ENCODE measurements at regions not wholly inside any gene's neighbourhood (a gene's known extent, or its start where the extent isn't known, plus 50 kb on each side); places are given as distances from the start of the nearest gene placed in this dataset.

DNA sequence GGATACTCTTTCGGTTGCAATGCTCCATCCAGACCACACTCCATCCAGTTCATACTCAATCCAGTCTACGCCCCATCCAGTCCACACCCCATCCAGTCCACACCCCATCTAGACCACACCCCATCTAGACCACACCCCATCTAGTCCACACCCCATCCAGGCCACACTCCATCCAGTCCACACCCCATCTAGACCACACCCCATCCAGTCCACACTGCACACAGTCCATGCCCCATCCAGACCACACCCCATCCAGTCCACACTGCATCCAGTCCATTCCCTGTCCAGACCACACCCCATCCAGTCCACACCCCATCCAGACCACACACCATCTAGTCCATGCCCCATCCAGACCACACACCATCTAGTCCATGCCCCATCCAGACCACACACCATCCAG lies 116.0 kb upstream of the RTL1 start:
- Histone ChIP-seq H3K9ac (ENCODE audit: insufficient read depth, low read depth, low read length) (no peak overlapping the region), H3K27me3 (ENCODE audit: control insufficient read depth in 1 of 2, insufficient read depth in 2 of 2, low read length in 2 of 2) (peaks cover 2 to 46% of the 10 kb centered on the region in 2 experiments; a peak in 3 of 5 replicates), H2AFZ (ENCODE audit: low read length) (no peak overlapping the region), H3K4me1 (ENCODE audit: insufficient read depth, low read length) (no peaks in the 10 kb centered on the region), H3K27ac (ENCODE audit: extremely low read length, insufficient read depth, low read length) (no peak overlapping the region), H4K20me1 (ENCODE audit: insufficient read depth, low read length) (0 out of 2 replicates have a peak, but pooled peaks cover 4% of the 10 kb centered on the region), H3K9me3 (ENCODE audit: low read length) (no peaks in the 10 kb centered on the region), H3K79me2 (ENCODE audit: insufficient read depth, low read length) (no peaks in the 10 kb centered on the region), H3K4me3 (replicated peaks in 1 of 3; ENCODE audit: insufficient read depth in 1 of 3, low read depth in 2 of 3, low read length in 3 of 3) (no peak overlapping the region), H3K36me3 (replicated peaks in 1 of 2; ENCODE audit: control insufficient read depth in 1 of 2, insufficient read depth in 2 of 2, low read length in 2 of 2) (no peaks in the 10 kb centered on the region), H3K4me2 (ENCODE audit: low read depth, low read length) (no peak overlapping the region)
- ChIA-PET CTCF (ENCODE audit: low intra/inter-chr PET ratio, low total read pairs) (no interaction called here), POLR2A (no interaction called here)
- in situ Hi-C loops (cut with HindIII; ENCODE audit: extremely low pct_ligation_motif_present, low pct_unique_long_range_greater_than_20kb), result no loop called here
- no peak for DNase-seq (ENCODE audit: low spot score)
- BruUV-seq (replicated peaks), result no TSS peak
- no peak for ATAC-seq
- no peak for FAIRE-seq
- intact Hi-C loops (cut with micrococcal nuclease; ENCODE audit: unreplicated experiment), result no loop called here
- 73% methylated on average over 2 of the region's 2 CpGs for WGBS (ENCODE audit: low lambda C conversion rate)
- TF ChIP-seq SMARCC2 (IDR thresholded peaks at IDR 0.05), result no peak
- no peak for TF ChIP-seq HOXA9 (CRISPR knock-in tag; IDR thresholded peaks at IDR 0.05; ENCODE audit: borderline replicate concordance)
- TF ChIP-seq, protein P1, sequence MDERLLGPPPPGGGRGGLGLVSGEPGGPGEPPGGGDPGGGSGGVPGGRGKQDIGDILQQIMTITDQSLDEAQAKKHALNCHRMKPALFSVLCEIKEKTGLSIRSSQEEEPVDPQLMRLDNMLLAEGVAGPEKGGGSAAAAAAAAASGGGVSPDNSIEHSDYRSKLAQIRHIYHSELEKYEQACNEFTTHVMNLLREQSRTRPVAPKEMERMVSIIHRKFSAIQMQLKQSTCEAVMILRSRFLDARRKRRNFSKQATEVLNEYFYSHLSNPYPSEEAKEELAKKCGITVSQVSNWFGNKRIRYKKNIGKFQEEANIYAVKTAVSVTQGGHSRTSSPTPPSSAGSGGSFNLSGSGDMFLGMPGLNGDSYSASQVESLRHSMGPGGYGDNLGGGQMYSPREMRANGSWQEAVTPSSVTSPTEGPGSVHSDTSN (CRISPR knock-in tag; IDR thresholded peaks at IDR 0.05), result no peak
- TF ChIP-seq ZBTB7B (CRISPR knock-in tag; IDR thresholded peaks at IDR 0.05), result no peak
- TF ChIP-seq GATAD1 (CRISPR knock-in tag; IDR thresholded peaks at IDR 0.05), result no peak
- no peak for TF ChIP-seq MTA1 (CRISPR knock-in tag; IDR thresholded peaks at IDR 0.05; ENCODE audit: borderline replicate concordance)
- no peak for TF ChIP-seq TBX3 (IDR thresholded peaks at IDR 0.05; ENCODE audit: borderline replicate concordance)
- TF ChIP-seq, protein P2, sequence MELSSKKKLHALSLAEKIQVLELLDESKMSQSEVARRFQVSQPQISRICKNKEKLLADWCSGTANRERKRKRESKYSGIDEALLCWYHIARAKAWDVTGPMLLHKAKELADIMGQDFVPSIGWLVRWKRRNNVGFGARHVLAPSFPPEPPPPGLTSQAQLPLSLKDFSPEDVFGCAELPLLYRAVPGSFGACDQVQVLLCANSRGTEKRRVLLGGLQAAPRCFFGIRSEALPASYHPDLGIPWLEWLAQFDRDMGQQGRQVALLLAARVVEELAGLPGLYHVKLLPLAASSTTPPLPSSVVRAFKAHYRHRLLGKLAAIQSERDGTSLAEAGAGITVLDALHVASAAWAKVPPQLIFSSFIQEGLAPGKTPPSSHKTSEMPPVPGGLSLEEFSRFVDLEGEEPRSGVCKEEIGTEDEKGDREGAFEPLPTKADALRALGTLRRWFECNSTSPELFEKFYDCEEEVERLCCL (CRISPR knock-in tag; IDR thresholded peaks at IDR 0.05; ENCODE audit: borderline replicate concordance), result no peak
- TF ChIP-seq POLR2A (IDR thresholded peaks at IDR 0.05; ENCODE audit: insufficient read depth in 1 of 2, low read depth in 2 of 2, low read length in 2 of 2), result no peak
- TF ChIP-seq, protein P3, sequence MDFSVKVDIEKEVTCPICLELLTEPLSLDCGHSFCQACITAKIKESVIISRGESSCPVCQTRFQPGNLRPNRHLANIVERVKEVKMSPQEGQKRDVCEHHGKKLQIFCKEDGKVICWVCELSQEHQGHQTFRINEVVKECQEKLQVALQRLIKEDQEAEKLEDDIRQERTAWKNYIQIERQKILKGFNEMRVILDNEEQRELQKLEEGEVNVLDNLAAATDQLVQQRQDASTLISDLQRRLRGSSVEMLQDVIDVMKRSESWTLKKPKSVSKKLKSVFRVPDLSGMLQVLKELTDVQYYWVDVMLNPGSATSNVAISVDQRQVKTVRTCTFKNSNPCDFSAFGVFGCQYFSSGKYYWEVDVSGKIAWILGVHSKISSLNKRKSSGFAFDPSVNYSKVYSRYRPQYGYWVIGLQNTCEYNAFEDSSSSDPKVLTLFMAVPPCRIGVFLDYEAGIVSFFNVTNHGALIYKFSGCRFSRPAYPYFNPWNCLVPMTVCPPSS (IDR thresholded peaks at IDR 0.05), result no peak
- TF ChIP-seq, protein P4, sequence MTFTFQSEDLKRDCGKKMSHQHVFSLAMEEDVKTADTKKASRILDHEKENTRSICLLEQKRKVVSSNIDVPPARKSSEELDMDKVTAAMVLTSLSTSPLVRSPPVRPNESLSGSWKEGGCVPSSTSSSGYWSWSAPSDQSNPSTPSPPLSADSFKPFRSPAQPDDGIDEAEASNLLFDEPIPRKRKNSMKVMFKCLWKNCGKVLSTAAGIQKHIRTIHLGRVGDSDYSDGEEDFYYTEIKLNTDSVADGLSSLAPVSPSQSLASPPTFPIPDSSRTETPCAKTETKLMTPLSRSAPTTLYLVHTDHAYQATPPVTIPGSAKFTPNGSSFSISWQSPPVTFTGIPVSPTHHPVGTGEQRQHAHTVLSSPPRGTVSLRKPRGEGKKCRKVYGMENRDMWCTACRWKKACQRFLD (CRISPR knock-in tag; IDR thresholded peaks at IDR 0.05; ENCODE audit: borderline replicate concordance), result no peak
- no peak for TF ChIP-seq ZSCAN9 (CRISPR knock-in tag; IDR thresholded peaks at IDR 0.05; ENCODE audit: borderline replicate concordance)
- TF ChIP-seq ZNF17 (CRISPR knock-in tag; IDR thresholded peaks at IDR 0.05), result no peak
- TF ChIP-seq, protein P5, sequence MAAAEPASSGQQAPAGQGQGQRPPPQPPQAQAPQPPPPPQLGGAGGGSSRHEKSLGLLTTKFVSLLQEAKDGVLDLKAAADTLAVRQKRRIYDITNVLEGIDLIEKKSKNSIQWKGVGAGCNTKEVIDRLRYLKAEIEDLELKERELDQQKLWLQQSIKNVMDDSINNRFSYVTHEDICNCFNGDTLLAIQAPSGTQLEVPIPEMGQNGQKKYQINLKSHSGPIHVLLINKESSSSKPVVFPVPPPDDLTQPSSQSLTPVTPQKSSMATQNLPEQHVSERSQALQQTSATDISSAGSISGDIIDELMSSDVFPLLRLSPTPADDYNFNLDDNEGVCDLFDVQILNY (CRISPR knock-in tag; conservative IDR thresholded peaks at IDR 0.05), result no peak
- TF ChIP-seq ZNF7 (CRISPR knock-in tag; IDR thresholded peaks at IDR 0.05), result no peak
